Heart right ventricle (tissue), 16 donors: ENCODE measurements at regions not wholly inside any gene's neighbourhood (a gene's known extent, or its start where the extent isn't known, plus 50 kb on each side); places are given as distances from the start of the nearest gene placed in this dataset.
"Not testable (repeated sequence)": the region's sequence is repeated elsewhere in the genome, so short reads cannot be mapped to it uniquely, and the experiment has no call there.

Experiments
- ATAC-seq, 8 donors: fragments of 200-7000 bp; cut with Tn5 transposase; one replicate each; pipeline ENCODE4 v1.9.1; 2020; ENCODE audit warnings: mild to moderate bottlenecking in 8 of 8, moderate library complexity in 8 of 8, moderate number of reproducible peaks in 1 of 8
- DNase-seq, 2 donors: peaks; one replicate each; pipeline ENCODE4 v3.0.0-alpha.2; 2020
- H3K27ac ChIP-seq, 10 donors: fragments of 200-600 bp; sonication (generic) in 2 of 10; one replicate each; pipeline versions ENCODE4 v1.5.0 to v1.8.0; 2020 to 2022; ENCODE audit warnings: mild to moderate bottlenecking in 3 of 10
- H3K27me3 ChIP-seq, 7 donors: fragments of 200-600 bp; one replicate each; pipeline ENCODE4 v1.8.0; 2021 to 2022; ENCODE audit warnings: mild to moderate bottlenecking in 2 of 7
- H3K36me3 ChIP-seq, 9 donors: fragments of 200-600 bp; sonication (generic) in 1 of 9; one replicate each; pipeline versions ENCODE4 v1.5.0 to v1.8.0; 2020 to 2022; ENCODE audit warnings: mild to moderate bottlenecking in 2 of 9
- H3K4me1 ChIP-seq, 9 donors: fragments of 200-600 bp; sonication (generic) in 1 of 9; one replicate each; pipeline versions ENCODE4 v1.5.0 to v1.8.0; 2020 to 2022; ENCODE audit warnings: mild to moderate bottlenecking in 4 of 9
- H3K4me3 ChIP-seq, 10 donors: fragments of 200-600 bp; sonication (generic) in 2 of 10; one replicate each; pipeline versions ENCODE4 v1.5.0 to v1.8.0; 2020 to 2022; ENCODE audit warnings: mild to moderate bottlenecking in 7 of 10, moderate library complexity in 2 of 10
- H3K9me3 ChIP-seq, 11 donors: fragments of 200-600 bp in 10 of 11; sonication (generic) in 2 of 11; one replicate each; pipeline versions ENCODE4 v1.5.0 to v1.8.0; 2013 to 2022; ENCODE audit warnings: mild to moderate bottlenecking in 2 of 11, control low read depth in 1 of 11, moderate library complexity in 1 of 11
- WGBS, 2 donors: extraction: QIAGEN DNeasy Blood & Tissue Kit; methylation state at CpG; one replicate each; pipeline ENCODE4 v1.1.7; 2013; ENCODE audit warnings: inconsistent platforms in 1 of 2; 5-methylcytosine and 5-hydroxymethylcytosine counted together
- intact Hi-C, 10 donors: fragments of 100-400 bp; cut with DNase I; formaldehyde crosslinking; loops; one replicate each; pipeline versions ENCODE4 v1.11.1 to v1.14.2; 2022
- TF ChIP-seq, protein P1 (sequence below), 9 donors: fragments of 200-600 bp; sonication (generic) in 2 of 9; IDR thresholded peaks; one replicate each; pipeline versions ENCODE4 v1.5.0 to v1.8.0; 2021 to 2022; ENCODE audit warnings: antibody characterized with exemption in 9 of 9, mild to moderate bottlenecking in 5 of 9, moderate library complexity in 1 of 9
- donor health status: Arrhythmogenic right ventricular cardiomyopathy.
- donor health status: ischemic (EF 13 %, LVEDD 7.1; RV severe dilation, severe dysfunction).
- donor health status: healthy with polysubstance abuse.
- donor health status: DM: no; HTN: yes; CAD: no.
- donor health status: DM: no; HTN: no; CAD: no.
- donor health status: ischemic (EF 25% LVEDD 6.9; RV normal size, moderate dysfunction).
- donor health status: ischemic (EF 25% LVEDD 5.7; RV mildly dilated, moderate dysfunction).
- donor health status: healthy.
- donor health status: DM: yes; HTN: yes; CAD: no.
- donor health status: Ischemic cardiomyopathy.
- donor health status: ischemic (EF 35%, LVEDD 5.7; RV mildly dilated, moderate dysfunction).
- donor health status: nonischemic (EF 11% LVEDD 7.7; RV severe dilation, severe dysfunction).
- donor health status: DM: yes; HTN: yes; CAD: no.
- donor health status: PGD.
- donor health status: ischemic (EF 29% LVEDD 5.4; RV normal size, mild dysfunction).
- donor health status: nonischemic (EF 23%, LVEDD 6.1; RV moderate dilation, normal function).

- H3K27me3 ChIP-seq = no peaks in the 10 kb centered on the region
- peaks cover 0 to 4% (median 0%) of the 10 kb centered on the region in 9 donors for H3K4me1 ChIP-seq
- intact Hi-C loops = no loop called here
- peaks cover 0 to 7% (median 0%) of the 10 kb centered on the region in 11 donors for H3K9me3 ChIP-seq
- H3K4me3 ChIP-seq = no peak overlapping the region
- ATAC-seq (no peak), DNase-seq (no peak)
- no peak overlapping the region for H3K27ac ChIP-seq
- no peaks in the 10 kb centered on the region for H3K36me3 ChIP-seq
- TF ChIP-seq, protein P1, sequence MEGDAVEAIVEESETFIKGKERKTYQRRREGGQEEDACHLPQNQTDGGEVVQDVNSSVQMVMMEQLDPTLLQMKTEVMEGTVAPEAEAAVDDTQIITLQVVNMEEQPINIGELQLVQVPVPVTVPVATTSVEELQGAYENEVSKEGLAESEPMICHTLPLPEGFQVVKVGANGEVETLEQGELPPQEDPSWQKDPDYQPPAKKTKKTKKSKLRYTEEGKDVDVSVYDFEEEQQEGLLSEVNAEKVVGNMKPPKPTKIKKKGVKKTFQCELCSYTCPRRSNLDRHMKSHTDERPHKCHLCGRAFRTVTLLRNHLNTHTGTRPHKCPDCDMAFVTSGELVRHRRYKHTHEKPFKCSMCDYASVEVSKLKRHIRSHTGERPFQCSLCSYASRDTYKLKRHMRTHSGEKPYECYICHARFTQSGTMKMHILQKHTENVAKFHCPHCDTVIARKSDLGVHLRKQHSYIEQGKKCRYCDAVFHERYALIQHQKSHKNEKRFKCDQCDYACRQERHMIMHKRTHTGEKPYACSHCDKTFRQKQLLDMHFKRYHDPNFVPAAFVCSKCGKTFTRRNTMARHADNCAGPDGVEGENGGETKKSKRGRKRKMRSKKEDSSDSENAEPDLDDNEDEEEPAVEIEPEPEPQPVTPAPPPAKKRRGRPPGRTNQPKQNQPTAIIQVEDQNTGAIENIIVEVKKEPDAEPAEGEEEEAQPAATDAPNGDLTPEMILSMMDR (IDR thresholded peaks at IDR 0.05) = no peak
These were observed 680.0 kb upstream of the DPPA4 start for GRCh38 chr3:110017304-110017703.

DNA sequence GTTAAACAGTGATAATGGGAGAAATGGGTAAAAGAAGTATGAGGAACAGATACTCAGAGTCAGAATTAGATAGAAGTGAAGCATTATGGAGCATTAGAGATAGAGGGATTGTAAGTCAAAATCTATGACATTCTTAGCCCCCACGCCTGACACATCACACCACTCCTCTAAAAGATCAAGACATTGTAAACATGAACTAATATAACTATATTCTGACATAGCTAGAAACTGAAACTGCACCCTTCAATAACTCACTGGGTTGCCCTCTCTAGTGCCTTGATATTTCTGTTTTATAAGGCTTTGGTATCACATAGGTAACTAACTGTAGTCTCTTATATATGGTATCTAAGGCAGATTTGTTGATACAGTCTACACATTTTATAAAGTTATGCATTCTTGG is 684.3 kb upstream of the DPPA4 start:
- TF ChIP-seq, protein P1 (IDR thresholded peaks at IDR 0.05) = no peak
- ATAC-seq (no peak), DNase-seq (no peak)
- Histone ChIP-seq H3K9me3 (peaks cover 0 to 10% (median 0%) of the 10 kb centered on the region in 11 donors), H3K4me1 (no peaks in the 10 kb centered on the region), H3K4me3 (no peak overlapping the region), H3K27ac (no peak overlapping the region), H3K27me3 (no peaks in the 10 kb centered on the region), H3K36me3 (no peaks in the 10 kb centered on the region)
- intact Hi-C loops = no loop called here
- 28 to 36% methylated on average over 1 of the region's 1 CpG for WGBS, 2 donors

DNA sequence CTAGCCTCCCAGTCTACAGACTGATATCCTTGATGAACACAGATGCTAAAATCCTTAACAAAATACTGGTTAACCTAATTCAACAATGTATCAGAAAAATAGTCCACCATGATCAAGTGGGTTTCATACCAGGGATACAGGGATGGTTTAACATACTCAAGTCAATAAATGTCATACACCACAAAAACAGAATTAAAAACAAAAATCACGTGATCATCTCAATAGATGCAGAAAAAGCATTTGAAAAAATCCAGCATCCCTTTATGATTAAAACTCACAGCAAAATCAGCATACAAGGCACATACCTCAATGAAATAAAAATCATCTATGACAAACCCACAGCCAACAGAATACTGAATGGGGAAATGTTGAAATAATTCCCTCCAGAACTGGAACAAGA is 685.7 kb upstream of the DPPA4 start:
- H3K4me1 ChIP-seq, ATAC-seq, intact Hi-C loops, H3K4me3 ChIP-seq, DNase-seq, H3K36me3 ChIP-seq, H3K27ac ChIP-seq, H3K27me3 ChIP-seq: not testable (repeated sequence)
- H3K9me3 ChIP-seq = peaks cover 0 to 14% (median 0%) of the 10 kb centered on the region in 11 donors
- 63 to 76% methylated on average over 1 of the region's 1 CpG for WGBS, 2 donors

- H3K27ac ChIP-seq = no peak overlapping the region
- H3K4me3 ChIP-seq = no peak overlapping the region
- no peaks in the 10 kb centered on the region for H3K27me3 ChIP-seq
- DNase-seq (no peak), ATAC-seq (no peak)
- TF ChIP-seq, protein P1 (IDR thresholded peaks at IDR 0.05) = no peak
- no peaks in the 10 kb centered on the region for H3K36me3 ChIP-seq
- H3K9me3 ChIP-seq = peaks cover 0 to 17% (median 0%) of the 10 kb centered on the region in 11 donors
- 74 to 81% methylated on average over 2 of the region's 2 CpGs for WGBS, 2 donors
- intact Hi-C loops = no loop called here
- H3K4me1 ChIP-seq = no peaks in the 10 kb centered on the region
These were observed 689.1 kb upstream of the DPPA4 start for GRCh38 chr3:110026421-110026820.

- WGBS, 2 donors = 51 to 52% methylated on average over 4 of the region's 4 CpGs
- TF ChIP-seq, protein P1 (IDR thresholded peaks at IDR 0.05) = no peak
- Histone ChIP-seq H3K9me3 (peaks cover 0 to 17% (median 0%) of the 10 kb centered on the region in 11 donors), H3K27me3 (no peaks in the 10 kb centered on the region), H3K27ac (peak overlapping the region in 1 of 10 donors; percentile 49), H3K4me3 (no peak overlapping the region), H3K4me1 (no peaks in the 10 kb centered on the region), H3K36me3 (no peaks in the 10 kb centered on the region)
- intact Hi-C loops = no loop called here
- ATAC-seq (peak in 6 of 8 donors; percentile 41 to 89 (median 72)), DNase-seq (peak in 1 of 2 donors; percentile 4)
These were observed 690.2 kb upstream of the DPPA4 start for GRCh38 chr3:110027446-110028080.
